ENCODE measurements at regions not wholly inside any gene's neighbourhood (a gene's known extent, or its start where the extent isn't known, plus 50 kb on each side); places are given as distances from the start of the nearest gene placed in this dataset.

DNA sequence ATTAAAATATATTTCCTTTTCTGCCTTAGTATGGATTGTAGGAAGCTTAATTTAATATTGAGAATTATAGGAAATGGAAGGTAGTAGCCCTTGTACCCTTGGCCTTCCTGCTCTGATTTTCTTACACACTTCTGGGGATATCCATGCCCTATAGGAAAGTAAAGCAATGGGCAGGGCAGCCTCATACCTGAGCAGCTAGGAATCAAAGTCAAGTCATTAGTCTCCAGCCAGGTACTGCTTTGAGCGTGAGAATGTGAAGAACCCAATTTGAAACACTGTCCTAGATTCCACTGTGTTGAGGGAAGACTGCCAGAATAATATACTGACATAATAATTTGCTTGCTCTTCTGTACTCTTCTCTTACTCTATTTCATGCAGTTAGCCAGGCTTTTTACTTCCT, 51.0 kb upstream of the L3MBTL3 start:
- no peak overlapping the region for H3K4me3 ChIP-seq (ENCODE audit: low read depth, low read length)
- no peak for DNase-seq (ENCODE audit: low read depth, low spot score)
- POLR2A ChIA-PET = no interaction called here
- TF ChIP-seq, protein P1, sequence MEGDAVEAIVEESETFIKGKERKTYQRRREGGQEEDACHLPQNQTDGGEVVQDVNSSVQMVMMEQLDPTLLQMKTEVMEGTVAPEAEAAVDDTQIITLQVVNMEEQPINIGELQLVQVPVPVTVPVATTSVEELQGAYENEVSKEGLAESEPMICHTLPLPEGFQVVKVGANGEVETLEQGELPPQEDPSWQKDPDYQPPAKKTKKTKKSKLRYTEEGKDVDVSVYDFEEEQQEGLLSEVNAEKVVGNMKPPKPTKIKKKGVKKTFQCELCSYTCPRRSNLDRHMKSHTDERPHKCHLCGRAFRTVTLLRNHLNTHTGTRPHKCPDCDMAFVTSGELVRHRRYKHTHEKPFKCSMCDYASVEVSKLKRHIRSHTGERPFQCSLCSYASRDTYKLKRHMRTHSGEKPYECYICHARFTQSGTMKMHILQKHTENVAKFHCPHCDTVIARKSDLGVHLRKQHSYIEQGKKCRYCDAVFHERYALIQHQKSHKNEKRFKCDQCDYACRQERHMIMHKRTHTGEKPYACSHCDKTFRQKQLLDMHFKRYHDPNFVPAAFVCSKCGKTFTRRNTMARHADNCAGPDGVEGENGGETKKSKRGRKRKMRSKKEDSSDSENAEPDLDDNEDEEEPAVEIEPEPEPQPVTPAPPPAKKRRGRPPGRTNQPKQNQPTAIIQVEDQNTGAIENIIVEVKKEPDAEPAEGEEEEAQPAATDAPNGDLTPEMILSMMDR (IDR thresholded peaks at IDR 0.05; ENCODE audit: insufficient read depth, low read length, missing control alignments) = no peak
- CTCF ChIA-PET = no interaction called here

- CTCF ChIA-PET = interaction anchor here (0.9 to 1.8 kb wide), 3 partner anchors 27 to 191 kb away, joined by 3 to 5 read pairs (median 4); no protein-coding TSS in a partner anchor
- DNase-seq (ENCODE audit: low read depth, low spot score) = peak; percentile 9
Measured at GRCh38 chr6:129966125-129966524, 52.3 kb upstream of the L3MBTL3 start.

DNA sequence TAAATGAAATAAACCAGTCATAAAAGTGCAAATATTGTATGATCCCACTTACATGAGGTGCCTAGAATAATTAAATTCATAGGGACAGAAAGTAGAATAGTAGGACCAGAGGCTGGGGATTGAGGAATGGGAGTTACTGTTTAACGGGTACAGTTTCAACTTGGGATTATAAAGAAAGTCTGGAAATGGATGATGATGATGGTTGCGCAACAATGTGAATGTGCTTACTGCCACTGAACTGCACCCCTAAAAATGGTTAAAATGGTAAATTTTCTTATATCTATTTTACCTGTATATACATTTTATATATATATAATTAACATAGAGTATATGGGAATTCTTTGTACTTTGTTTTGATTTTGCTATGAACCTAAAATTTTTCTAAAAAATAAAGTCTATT, 53.3 kb upstream of the L3MBTL3 start:
- DNase-seq (ENCODE audit: low read depth, low spot score) = no peak
- TF ChIP-seq, protein P1 (IDR thresholded peaks at IDR 0.05; ENCODE audit: insufficient read depth, low read length, missing control alignments) = no peak
- ChIA-PET POLR2A (no interaction called here), CTCF (interaction anchor here (1.8 kb wide), 1 partner anchor 189 kb away, joined by 5 read pairs; no protein-coding TSS in a partner anchor)
- H3K4me3 ChIP-seq (ENCODE audit: low read depth, low read length) = no peak overlapping the region

More at GRCh38 chr6:129966125-129966524, 52.3 kb upstream of the L3MBTL3 start:
- TF ChIP-seq, protein P1 (IDR thresholded peaks at IDR 0.05; ENCODE audit: insufficient read depth, low read length, missing control alignments) = no peak
- POLR2A ChIA-PET = no interaction called here
- no peak overlapping the region for H3K4me3 ChIP-seq (ENCODE audit: low read depth, low read length)

- ChIA-PET CTCF (interaction anchor here (1.0 kb wide), 1 partner anchor 15 kb away, joined by 3 read pairs; no protein-coding TSS in a partner anchor), POLR2A (no interaction called here)
- TF ChIP-seq, protein P1 (IDR thresholded peaks at IDR 0.05; ENCODE audit: insufficient read depth, low read length, missing control alignments) = no peak
- H3K4me3 ChIP-seq (ENCODE audit: low read depth, low read length) = no peak overlapping the region
- no peak for DNase-seq (ENCODE audit: low read depth, low spot score)
Measured at GRCh38 chr6:129959358-129959930, 58.9 kb upstream of the L3MBTL3 start.

DNA sequence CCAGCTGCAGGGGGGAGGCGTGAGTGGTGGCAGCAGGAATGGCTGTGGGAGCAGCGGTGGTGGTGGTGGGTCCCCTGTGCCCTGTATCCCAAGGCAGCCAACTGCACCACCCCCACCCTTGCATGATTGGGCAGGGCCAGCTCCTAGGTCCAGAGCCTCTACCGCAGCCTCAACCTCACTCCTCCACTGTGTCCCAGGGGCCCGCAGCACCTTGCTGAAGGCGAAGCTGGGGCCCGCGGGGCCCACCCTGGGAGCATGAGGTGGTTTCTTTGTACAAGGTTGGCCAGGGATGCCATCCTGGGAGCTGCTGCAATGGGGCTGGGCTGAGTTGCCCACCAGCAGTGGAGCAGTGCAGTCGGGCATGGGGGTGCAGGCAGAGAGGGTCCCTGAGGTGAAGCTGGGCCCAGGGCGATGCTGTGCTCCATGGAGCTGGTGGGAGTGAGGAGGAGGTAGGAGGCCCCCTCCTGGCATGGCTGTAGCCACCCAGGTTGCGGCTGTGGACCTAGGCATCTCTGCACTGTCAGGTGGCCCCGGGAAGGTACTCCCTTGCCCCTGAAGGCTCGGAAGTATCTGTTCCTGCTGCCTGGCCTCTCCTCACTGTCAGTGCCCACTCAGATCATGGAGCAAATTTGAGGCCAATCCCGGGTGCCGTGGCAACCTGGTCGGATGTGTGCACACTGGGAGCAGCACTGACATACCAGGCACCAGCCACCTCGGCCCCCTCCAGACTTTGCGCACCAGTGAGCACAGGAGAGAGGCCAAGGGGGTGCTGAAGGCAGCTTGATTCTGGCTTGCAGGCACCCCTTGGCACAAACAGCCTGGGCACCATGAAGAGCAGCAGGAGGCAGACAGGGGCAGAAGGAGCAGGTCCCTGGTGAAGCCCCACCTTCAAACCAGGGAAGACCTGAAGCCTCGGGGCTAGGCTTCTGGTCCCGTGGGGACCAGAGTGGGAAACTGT, 60.2 kb upstream of the L3MBTL3 start:
- TF ChIP-seq, protein P1 (IDR thresholded peaks at IDR 0.05; ENCODE audit: insufficient read depth, low read length, missing control alignments) = no peak
- CTCF ChIA-PET = interaction anchor here (1.0 kb wide), 1 partner anchor 17 kb away, joined by 3 read pairs; no protein-coding TSS in a partner anchor
- no peak for DNase-seq (ENCODE audit: low read depth, low spot score)
- POLR2A ChIA-PET = no interaction called here
- no peak overlapping the region for H3K4me3 ChIP-seq (ENCODE audit: low read depth, low read length)

- DNase-seq (ENCODE audit: low read depth, low spot score) = no peak
- POLR2A ChIA-PET = no interaction called here
- H3K4me3 ChIP-seq (ENCODE audit: low read depth, low read length) = no peak overlapping the region
- TF ChIP-seq, protein P1 (IDR thresholded peaks at IDR 0.05; ENCODE audit: insufficient read depth, low read length, missing control alignments) = no peak
- CTCF ChIA-PET = no interaction called here
Measured at GRCh38 chr6:129955584-129955983, 62.8 kb upstream of the L3MBTL3 start.

Data from AG04449 (cell line).